ENCODE measurements at regions not wholly inside any gene's neighbourhood (a gene's known extent, or its start where the extent isn't known, plus 50 kb on each side); places are given as distances from the start of the nearest gene placed in this dataset.

DNA sequence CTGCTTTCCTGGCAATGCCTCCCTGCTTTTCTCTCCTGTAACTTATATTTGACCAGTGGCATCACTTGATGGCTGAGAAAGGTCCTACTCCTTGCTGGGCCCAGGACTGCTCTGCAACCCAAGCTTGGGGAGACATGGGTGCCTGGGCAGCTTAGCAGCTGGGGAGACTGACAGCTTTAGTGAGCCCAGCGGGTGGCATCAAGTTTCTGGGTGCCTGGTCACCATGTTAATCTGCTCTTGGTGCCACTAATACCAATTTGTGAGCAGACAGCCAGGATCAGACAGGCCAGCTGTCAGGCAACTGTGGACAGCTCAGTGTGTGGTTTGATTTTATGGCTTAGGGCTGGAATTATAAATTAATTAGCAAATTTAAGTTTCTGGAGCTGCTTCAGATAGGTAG is 144.8 kb upstream of the GLI2 start:
- DNase-seq: no peak
- Histone ChIP-seq H3K4me3 (no peak overlapping the region), H3K9me3 (no peaks in the 10 kb centered on the region), H3K27ac (no peak overlapping the region), H3K4me1 (peaks cover 8% of the 10 kb centered on the region), H3K36me3 (no peaks in the 10 kb centered on the region), H3K27me3 (ENCODE audit: low read depth) (peaks cover 20% of the 10 kb centered on the region)
- ATAC-seq: no peak
- intact Hi-C loops (cut with DNase I): no loop called here
- TF ChIP-seq, protein P1, sequence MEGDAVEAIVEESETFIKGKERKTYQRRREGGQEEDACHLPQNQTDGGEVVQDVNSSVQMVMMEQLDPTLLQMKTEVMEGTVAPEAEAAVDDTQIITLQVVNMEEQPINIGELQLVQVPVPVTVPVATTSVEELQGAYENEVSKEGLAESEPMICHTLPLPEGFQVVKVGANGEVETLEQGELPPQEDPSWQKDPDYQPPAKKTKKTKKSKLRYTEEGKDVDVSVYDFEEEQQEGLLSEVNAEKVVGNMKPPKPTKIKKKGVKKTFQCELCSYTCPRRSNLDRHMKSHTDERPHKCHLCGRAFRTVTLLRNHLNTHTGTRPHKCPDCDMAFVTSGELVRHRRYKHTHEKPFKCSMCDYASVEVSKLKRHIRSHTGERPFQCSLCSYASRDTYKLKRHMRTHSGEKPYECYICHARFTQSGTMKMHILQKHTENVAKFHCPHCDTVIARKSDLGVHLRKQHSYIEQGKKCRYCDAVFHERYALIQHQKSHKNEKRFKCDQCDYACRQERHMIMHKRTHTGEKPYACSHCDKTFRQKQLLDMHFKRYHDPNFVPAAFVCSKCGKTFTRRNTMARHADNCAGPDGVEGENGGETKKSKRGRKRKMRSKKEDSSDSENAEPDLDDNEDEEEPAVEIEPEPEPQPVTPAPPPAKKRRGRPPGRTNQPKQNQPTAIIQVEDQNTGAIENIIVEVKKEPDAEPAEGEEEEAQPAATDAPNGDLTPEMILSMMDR (IDR thresholded peaks at IDR 0.05): no peak

DNA sequence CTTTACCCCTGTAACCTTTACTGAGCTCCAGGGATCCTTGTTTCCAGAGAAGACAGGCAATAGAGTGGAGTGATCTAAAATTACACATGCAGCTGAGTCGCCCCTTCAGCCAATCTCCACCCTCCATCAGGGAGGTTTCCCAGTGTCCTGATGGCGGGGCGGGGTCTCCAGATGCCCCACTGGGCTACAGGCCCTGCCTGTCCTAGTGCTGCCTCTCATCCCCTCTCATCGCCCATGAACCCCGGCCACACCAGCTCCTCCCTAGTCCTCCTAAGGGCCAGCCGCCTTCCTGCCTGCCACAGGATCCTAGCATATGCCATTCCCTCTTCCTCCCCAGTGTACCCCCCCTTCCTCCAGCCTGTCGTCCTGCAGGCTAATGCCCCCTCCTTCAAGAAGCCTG is 144.1 kb upstream of the GLI2 start:
- Histone ChIP-seq H3K36me3 (no peaks in the 10 kb centered on the region), H3K4me1 (peaks cover 15% of the 10 kb centered on the region), H3K9me3 (no peaks in the 10 kb centered on the region), H3K27ac (no peak overlapping the region), H3K4me3 (no peak overlapping the region), H3K27me3 (ENCODE audit: low read depth) (peaks cover 15% of the 10 kb centered on the region)
- DNase-seq (no peak), ATAC-seq (no peak)
- TF ChIP-seq, protein P1 (IDR thresholded peaks at IDR 0.05): no peak
- intact Hi-C loops (cut with DNase I): no loop called here

DNA sequence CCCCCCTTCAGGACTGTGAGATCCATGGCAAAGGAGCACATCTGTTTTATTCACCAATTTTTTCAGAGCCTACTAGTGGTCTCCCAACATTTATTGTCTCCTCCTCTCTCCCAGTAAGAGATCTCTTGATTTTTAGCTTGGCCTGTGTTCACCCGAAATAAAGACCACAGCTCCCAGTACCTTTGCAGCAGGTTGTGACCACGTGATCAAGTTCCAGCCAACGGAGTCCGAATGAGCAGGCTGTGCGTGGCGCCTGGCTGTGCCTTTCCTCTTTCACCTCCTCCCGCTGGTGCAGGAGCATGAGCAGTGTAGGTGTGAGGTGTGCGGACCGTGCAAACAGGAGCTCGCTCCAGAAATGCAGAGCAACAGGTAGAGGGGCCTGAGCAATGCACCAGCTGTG is 143.6 kb upstream of the GLI2 start:
- TF ChIP-seq, protein P1 (IDR thresholded peaks at IDR 0.05): no peak
- ATAC-seq (no peak), DNase-seq (no peak)
- no peak overlapping the region for H3K27ac ChIP-seq
- no peaks in the 10 kb centered on the region for H3K9me3 ChIP-seq
- H3K4me1 ChIP-seq: peaks cover 16% of the 10 kb centered on the region
- no peak overlapping the region for H3K4me3 ChIP-seq
- peaks cover 10% of the 10 kb centered on the region for H3K27me3 ChIP-seq (ENCODE audit: low read depth)
- intact Hi-C loops (cut with DNase I): no loop called here
- H3K36me3 ChIP-seq: no peaks in the 10 kb centered on the region

DNA sequence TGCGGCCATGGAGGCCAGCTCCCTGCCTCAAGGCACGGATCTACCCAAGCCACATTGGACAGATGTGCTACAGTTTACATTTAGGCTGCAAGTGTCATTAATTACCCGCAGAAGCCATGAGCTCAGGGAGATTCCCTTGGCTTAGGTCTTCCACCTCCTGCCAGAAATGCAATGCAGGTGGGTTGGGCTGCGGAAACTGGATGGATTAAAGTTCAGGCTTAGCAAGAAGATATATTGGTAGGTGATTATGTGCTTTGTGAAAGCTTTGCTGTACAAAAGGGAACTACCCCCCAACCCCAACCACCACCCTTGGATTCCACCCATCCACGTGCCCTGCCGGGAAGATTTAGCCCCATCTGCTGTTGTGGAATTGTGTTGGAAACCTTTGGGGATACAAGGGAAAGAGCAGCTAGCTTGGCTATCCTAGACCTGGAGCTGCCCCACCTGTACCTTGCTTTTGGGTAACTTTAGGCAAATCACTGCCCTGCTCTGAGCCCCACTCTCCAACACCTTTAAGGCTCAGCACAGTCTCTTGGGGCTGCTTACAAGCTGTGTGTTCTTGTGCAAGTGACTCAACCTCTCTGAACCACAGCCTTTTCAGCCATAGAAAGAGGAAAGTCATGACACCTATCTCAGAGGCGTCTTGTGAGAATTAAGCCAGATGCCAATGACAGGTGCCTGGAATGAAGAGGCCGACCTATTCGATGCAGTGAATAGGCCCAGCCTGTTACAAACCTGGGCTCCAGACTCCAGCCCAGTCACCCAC is 141.6 kb upstream of the GLI2 start:
- ATAC-seq (no peak), DNase-seq (no peak)
- Histone ChIP-seq H3K27me3 (ENCODE audit: low read depth) (no peaks in the 10 kb centered on the region), H3K4me3 (no peak overlapping the region), H3K9me3 (no peaks in the 10 kb centered on the region), H3K4me1 (peaks cover 16% of the 10 kb centered on the region), H3K36me3 (no peaks in the 10 kb centered on the region), H3K27ac (no peak overlapping the region)
- intact Hi-C loops (cut with DNase I): no loop called here
- TF ChIP-seq, protein P1 (IDR thresholded peaks at IDR 0.05): no peak

DNA sequence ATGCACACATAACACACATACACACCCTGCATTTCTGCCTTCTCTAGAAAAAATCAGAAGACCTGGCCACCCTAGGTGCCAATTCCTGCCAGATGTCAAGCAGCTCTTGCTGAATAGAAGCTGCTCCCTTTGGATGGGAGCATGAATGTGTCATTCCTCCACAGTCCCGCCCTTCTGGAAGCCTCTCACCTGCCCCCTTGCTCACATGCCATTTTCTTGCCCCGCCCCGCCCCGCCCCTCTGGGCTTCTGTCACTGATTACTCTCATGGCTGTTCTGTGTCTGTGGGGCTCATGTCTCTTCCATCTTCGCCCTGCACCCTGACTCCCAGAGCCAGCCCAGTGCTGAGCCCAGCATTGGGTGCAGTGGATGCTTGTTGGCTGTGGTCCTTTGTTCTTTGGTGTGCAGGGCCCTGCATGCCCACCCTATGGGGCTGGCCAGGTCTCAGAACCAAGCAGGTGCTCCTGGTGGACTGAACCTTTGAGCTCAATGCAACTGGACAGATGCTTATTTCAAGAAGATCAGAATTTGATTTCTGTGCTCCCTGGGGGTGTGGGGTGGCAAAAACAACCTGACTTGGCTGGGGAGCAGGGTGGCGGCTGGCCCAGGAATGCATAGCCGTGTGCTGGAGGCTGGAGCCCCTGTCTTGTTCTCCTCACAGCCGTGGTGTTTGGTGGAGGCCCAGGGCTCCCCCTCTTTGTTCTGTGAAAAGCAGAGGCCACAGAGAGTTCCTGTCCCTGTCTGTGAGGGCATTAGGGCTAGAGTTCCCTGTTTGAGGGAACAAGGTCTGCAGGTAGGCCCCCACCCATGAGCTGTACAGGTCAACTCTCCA is 140.6 kb upstream of the GLI2 start:
- TF ChIP-seq, protein P1 (IDR thresholded peaks at IDR 0.05): no peak
- DNase-seq (no peak), ATAC-seq (peak; percentile 21 to 54)
- H3K27ac ChIP-seq: no peak overlapping the region
- H3K4me1 ChIP-seq: peaks cover 16% of the 10 kb centered on the region
- no peaks in the 10 kb centered on the region for H3K9me3 ChIP-seq
- H3K4me3 ChIP-seq: no peak overlapping the region
- intact Hi-C loops (cut with DNase I): no loop called here
- no peaks in the 10 kb centered on the region for H3K36me3 ChIP-seq
- no peaks in the 10 kb centered on the region for H3K27me3 ChIP-seq (ENCODE audit: low read depth)
